GM18909 (cell line): ENCODE measurements at regions not wholly inside any gene's neighbourhood (a gene's known extent, or its start where the extent isn't known, plus 50 kb on each side); places are given as distances from the start of the nearest gene placed in this dataset.
A peak's percentile ranks its signal among the peaks of the same experiment; 100 is the strongest.

Source experiments
- ATAC-seq: cut with Tn5 transposase; IDR thresholded peaks from one replicate; pipeline ENCODE4 v1.9.1; 2021; ENCODE audit warnings: mild to moderate bottlenecking; ENCODE audit not compliant: unreplicated experiment, poor library complexity

DNA sequence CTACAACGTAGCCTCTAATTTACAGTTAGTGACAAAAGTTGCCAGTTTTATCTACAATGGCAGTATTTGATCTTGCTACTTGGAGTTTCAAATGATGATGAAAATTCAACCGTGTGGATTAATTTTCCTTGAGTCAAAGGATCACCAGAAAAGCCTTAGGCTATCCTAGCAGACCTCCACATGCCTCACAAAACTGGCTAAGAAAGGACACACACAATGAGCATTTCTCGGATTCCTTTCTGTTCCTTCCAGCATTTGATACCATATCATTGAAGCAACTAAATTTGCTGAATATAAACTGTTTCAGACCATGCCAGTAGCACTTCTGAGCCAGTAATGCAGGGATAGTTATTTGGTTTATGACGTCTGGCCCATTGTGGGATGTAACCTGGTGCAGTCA lies 587.4 kb upstream of the MDFIC2 start:
- ATAC-seq: no peak

DNA sequence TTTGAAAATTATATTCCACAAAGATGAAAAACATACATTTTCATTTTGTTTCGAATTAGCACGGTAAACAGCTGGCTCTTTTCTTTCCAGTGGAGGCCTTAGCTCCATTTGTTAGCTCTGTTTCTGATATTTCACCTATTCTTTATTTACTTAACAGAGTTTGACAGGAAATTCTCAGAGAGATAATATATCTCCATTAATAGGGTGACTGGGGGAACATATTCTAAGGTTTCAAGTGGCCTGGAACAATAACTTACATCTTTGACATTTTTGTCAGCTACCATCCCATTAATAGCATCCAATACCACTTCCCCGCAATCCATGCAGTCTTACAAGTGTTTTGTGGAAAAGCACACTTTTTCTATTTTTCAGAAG lies 577.6 kb upstream of the MDFIC2 start:
- no peak for ATAC-seq

DNA sequence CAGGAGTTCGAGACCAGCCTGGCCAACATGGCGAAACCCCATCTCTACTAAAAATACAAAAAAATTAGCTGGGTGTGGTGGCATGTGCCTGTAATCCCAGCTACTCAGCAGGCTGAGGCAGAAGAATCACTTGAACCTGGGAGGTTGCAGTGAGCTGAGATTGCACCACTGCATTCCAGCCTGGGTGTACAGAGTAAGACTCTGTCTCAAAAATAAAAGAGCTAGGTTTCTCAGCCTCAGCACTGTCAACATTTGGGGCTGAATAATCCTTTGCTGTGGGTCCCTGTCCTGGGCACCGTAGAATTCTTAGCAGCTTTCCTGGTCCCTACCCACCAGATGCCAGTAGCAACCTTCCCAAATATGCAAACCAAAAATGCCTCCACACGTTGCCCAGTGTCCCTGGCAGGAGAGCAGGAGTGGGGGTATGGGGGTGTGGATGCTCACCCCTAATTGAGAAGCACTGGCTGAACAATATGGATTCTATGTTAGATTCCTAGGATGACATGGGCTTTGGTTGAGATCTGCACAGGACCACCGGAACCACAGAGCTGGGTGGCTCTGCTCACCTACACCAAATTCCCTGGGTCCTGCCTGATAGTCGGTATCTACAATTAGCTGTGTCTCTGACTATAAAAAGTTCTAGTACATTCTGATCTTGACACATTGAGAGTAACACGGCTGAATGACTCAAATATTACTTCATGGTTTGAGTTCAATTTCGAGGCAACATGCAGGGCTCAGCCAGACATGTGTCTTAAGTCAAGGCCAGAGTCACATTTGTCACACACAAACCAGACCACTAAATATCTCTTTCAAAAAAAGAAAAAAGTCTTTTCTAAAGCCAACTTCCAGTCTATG lies 577.0 kb upstream of the MDFIC2 start:
- no peak for ATAC-seq

DNA sequence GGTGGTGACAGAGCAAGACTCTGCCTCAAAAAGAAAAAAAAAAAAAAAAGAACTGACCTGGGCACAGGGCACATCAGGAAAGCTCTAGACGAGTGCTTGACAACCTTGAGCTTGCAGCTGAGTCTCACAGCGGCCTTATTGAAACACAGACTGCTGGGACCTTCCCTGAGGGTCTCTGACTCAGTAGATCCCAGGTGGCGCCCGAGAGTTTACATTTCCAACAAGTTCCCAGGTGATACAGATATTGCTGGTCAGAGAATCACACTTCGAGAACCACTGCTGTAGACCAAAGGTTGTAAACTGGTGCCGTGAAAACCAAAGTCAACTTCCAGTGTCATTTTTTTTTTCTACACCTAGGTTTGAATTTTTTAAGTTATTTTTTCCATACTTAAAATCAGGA lies 573.2 kb upstream of the MDFIC2 start:
- no peak for ATAC-seq

DNA sequence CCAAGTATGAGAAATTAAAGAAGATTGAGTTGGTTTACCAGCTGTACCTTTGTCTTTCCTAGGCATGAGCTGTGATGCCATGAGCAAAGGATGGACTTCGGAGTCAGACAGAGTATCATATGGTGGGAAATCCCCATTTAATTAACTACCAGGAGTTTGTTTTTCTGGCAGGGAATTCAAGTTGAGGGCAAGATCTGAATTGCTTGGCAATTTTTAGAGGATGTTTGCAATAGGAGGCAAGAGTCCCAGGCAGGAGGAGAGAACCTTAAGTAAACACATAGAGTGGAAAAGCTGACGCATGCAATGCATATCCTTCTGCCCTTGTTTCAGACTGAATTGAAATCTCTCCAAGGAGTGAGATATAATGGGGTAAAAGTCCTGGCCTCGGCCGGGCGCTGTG lies 569.7 kb upstream of the MDFIC2 start:
- no peak for ATAC-seq

GRCh38 chr3:70880421-70880820 lies 568.0 kb upstream of the MDFIC2 start:
- ATAC-seq: no peak

DNA sequence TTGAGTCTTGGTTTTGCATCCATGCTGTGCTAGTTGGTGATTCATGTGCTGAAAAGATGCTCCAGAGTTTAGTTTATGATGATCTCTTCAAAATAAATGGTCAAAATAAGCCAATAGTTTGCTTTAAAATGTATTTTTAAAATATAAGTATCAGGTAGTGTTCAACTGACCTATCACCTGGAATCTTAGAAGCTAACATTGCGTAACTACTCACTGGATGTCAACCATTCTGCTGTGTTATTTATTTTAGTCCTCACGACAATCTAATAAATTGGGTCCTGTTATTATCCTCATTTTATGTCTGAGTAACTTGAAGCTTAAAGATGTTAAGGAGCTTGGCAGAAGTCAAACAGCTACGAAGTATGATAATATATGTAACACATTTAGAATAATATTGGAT lies 563.7 kb upstream of the MDFIC2 start:
- ATAC-seq: no peak

DNA sequence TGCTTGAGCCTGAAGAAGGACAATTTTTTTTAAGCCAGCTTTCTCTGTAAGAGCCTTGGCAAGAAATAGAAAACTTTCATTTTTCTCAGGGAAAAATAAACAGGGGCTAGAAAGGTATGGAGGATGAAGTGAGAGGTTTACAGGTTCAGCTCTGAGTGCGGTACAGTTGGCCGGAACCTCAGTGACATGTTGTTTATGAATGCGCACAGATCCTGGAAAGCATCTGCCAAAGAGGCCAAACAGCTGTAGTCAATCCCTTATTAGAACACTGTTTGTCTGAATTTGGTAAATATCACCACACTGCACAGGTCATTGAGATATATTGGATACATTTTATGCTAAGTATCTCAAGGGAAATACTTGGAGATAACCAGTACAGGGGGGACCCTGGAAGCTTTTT lies 561.8 kb upstream of the MDFIC2 start:
- no peak for ATAC-seq

DNA sequence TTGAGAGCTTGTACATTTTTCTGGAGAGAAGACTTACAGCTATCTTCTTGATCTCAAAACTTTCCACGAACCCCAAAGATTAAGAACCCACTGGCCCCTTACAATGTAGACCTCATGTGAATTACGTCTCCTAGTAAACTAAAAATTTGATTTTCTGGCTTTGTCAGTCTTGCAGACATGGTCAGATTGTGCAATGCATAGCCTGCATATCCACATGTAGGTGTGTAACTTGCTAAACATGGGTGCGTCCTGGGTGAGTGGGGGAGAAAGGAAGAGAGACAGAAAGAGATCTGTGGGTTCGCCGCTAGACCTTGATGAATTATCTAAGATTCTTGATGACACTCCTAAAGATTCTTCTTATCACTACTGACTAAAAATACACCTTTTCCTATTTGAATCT lies 561.2 kb upstream of the MDFIC2 start:
- no peak for ATAC-seq

- no peak for ATAC-seq
Measured at GRCh38 chr3:70871909-70872656, 559.6 kb upstream of the MDFIC2 start.

DNA sequence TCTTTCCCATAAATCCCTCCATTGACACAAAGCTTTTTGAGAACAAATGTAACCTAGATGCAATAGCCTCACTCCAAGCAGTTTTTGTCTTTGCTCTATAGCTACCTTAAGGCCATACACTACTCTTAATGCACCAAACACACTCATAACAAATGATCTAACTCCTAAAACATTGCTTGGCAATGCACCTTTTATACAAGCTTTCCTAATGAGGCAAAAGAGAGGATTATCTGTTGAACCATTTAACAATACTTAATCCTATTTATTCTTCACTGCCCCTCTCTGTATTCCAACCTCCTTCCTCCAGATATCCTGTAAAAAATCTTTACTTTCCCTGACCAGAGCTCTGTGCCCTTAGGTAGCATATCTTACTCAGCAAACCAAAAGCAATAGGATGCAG lies 558.1 kb upstream of the MDFIC2 start:
- no peak for ATAC-seq

DNA sequence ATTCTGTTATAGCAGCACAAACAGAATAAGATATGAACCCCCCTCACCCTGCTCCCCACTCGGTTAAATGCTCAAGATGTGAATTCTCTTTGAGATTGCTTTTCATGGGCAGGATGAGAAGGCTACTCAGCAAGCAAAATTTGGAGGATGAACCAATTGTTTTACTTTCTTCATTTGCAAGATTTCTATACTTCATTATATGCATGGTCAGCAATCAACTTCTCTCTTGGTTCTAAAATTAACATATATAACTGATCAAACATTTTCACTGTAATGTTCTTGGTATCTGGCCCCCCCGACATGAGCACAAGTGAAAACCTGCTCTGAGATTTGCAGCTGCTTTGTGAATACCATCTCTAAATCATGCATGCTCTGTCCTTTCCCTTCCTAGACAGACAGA lies 556.1 kb upstream of the MDFIC2 start:
- no peak for ATAC-seq

DNA sequence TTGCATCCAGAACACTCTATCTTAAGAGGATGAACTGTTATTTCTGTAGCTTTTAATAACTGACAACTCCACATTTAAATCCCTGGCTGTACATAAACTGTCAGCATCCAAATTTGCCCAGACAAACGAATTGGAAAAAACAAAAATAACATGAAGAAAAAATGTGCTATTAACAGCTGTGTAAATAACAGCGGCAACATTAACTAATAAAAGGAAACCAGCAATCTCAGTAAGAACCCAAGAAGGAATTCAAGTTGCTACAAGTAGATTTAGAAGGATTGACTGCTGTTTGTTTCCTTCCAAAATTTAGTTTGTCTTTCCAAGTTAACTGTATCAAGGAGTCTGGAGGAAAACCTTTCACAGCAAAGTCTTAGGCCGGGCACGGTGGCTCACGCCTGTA lies 550.6 kb upstream of the MDFIC2 start:
- ATAC-seq: no peak

DNA sequence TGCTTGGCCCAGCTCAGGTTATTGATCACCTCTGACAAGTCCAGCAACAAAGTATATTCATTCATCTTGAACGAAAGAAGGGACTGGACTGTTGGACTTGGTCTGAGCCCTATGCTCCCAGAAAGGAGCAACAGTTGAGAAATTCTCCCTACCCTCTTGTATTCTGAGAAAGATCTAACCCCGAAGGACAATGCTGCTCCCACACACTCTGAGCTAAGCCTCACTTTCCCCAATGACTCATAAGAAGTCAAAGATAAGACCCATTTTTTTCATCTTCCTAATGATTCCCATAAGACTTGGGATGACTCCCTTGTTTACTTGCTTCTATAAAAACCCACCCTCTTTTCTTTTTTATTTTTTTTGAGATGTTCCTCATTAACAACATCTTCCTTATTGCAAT lies 549.4 kb upstream of the MDFIC2 start:
- no peak for ATAC-seq

- no peak for ATAC-seq
Measured at GRCh38 chr3:70861234-70861633, 548.8 kb upstream of the MDFIC2 start.

- no peak for ATAC-seq
Measured at GRCh38 chr3:70857916-70858315, 545.5 kb upstream of the MDFIC2 start.

GRCh38 chr3:70856414-70857162 lies 544.1 kb upstream of the MDFIC2 start:
- peak; percentile 67 for ATAC-seq

DNA sequence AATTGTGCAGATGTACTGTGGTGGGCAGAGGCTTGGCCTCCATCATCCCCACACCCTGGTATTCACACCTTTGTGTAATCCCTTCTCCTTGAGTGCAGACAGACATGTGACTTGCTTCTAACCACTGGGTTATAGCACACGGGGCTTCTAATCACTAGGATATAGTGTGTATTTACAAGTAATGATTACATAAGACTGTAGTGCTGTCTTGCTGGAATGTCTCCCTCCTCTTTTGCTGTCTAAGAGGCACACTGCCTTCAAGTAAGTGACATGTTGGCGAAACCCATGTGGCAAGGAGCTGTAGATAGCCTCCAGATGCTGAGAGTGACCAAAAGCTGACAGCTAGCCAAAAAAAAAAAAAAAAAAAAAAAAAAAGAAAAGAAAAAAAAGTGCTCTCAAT lies 542.7 kb upstream of the MDFIC2 start:
- no peak for ATAC-seq

- no peak for ATAC-seq
Measured at GRCh38 chr3:70854108-70854507, 541.7 kb upstream of the MDFIC2 start.

DNA sequence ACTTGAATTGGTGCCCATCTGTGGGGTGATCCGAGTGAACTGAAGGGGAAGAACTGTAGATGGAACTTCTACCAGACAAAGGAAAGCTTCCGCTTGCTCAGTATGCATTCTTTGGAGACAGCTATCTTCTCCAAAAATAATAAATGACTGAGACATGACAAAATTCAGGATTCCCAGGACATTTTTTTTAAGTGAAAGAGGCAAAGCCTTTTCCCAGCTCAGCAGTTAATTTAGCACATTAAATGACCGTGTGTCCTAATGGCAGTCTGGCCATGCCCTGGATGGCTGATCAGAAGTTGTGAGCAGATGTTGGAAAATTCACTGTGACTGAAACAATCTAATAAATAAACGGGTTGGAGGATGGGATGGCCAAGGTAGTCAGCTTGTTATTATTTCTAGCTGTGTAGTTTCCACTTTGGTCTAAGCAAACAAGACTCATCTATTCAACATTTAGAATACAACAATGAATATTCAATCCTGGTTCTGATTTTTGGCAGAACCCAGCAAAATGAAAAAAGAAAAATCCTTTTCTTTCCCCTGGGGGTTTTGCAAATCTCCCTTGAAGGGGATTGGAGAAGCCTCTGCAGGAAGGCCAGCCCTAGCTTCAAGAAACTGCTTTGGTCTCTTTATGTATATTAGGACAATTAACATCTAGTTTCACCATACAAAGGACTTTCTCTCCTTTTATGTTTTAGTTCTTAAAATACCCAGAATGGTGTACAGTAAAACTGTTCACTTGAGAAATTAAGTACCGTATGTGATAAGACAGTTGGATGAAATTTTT lies 540.9 kb upstream of the MDFIC2 start:
- ATAC-seq: no peak
